H1 (cell line): ENCODE measurements at regions not wholly inside any gene's neighbourhood (a gene's known extent, or its start where the extent isn't known, plus 50 kb on each side); places are given as distances from the start of the nearest gene placed in this dataset.

Experiments used
- BACH1 ChIP-seq: IDR thresholded peaks from 2 replicates; pipeline ENCODE4 v1.6.1; 2012; ENCODE audit warnings: low read length, improper control_type of control experiment
- BCL11A ChIP-seq, 2 experiments: IDR thresholded peaks; one replicate each; pipeline ENCODE4 v1.6.1; 2011; ENCODE audit warnings: low read depth in 2 of 2, low read length in 2 of 2, mild to moderate bottlenecking in 2 of 2
- BRCA1 ChIP-seq: IDR thresholded peaks from 2 replicates; pipeline ENCODE4 v1.6.1; 2012; ENCODE audit warnings: low read depth, low read length, improper control_type of control experiment
- CBX8 ChIP-seq: fragments of 300-800, 300-1000 bp; sonication (generic); IDR thresholded peaks from 2 replicates; pipeline ENCODE4 v1.7.1; 2016; ENCODE audit warnings: low read depth, low read length, borderline replicate concordance
- PHF8 ChIP-seq: fragments of 200-600 bp; sonication (generic); conservative IDR thresholded peaks from 2 replicates; pipeline ENCODE4 v1.7.1; 2012; ENCODE audit warnings: low read depth, mild to moderate bottlenecking, inconsistent platforms, low read length, moderate library complexity
- POLR2A ChIP-seq, 2 experiments: IDR thresholded peaks; 1 replicate in 1 of 2; 2 replicates in 1 of 2; pipeline ENCODE4 v1.6.1; 2011; ENCODE audit warnings: low read depth in 2 of 2, low read length in 2 of 2, mild to moderate bottlenecking in 2 of 2; ENCODE audit errors: control extremely low read depth in 1 of 2
- POU5F1 ChIP-seq: IDR thresholded peaks from 2 replicates; pipeline ENCODE4 v1.6.1; 2011; ENCODE audit warnings: low read depth, mild to moderate bottlenecking, low read length, moderate library complexity
- SIX5 ChIP-seq: IDR thresholded peaks from 2 replicates; pipeline ENCODE4 v1.6.1; 2011; ENCODE audit warnings: mild to moderate bottlenecking, low read depth, low read length

DNA sequence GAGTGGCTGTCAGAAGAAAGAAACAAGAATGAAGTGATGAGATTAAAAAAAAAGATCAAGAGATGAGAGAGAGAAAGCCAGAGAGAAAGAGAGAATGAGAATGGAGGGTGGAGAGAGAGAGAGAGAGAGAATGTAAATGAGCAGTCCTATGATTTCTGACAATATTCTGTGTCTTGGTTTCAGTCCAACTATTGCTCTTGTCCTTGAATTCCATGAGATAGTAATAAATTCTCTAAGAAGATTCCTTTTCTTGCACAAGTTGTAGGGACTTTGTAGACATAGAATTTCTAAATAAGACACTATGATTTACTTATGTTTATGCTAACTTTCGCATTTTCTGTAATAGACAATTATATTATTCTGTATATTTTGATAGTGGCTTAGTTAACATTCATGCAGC is 149.6 kb upstream of the CTSO start (continued):
- TF ChIP-seq CBX8, result no peak
- TF ChIP-seq BCL11A (IDR thresholded peaks at IDR 0.05; ENCODE audit: low read depth in 2 of 2, low read length in 2 of 2), result no peak
- TF ChIP-seq BACH1, result no peak
- TF ChIP-seq SIX5, result no peak
- TF ChIP-seq POLR2A (IDR thresholded peaks at IDR 0.05; ENCODE audit: control extremely low read depth in 1 of 2, low read depth in 2 of 2, low read length in 2 of 2), result no peak
- no peak for TF ChIP-seq POU5F1
- no peak for TF ChIP-seq BRCA1
- TF ChIP-seq PHF8, result no peak
